Heart left ventricle (tissue), 16 donors: ENCODE measurements at regions not wholly inside any gene's neighbourhood (a gene's known extent, or its start where the extent isn't known, plus 50 kb on each side); places are given as distances from the start of the nearest gene placed in this dataset.

Experiments used
- ATAC-seq, 4 donors: fragments of 200-7000 bp; cut with Tn5 transposase; one replicate each; pipeline ENCODE4 v1.9.1; 2020 to 2022; ENCODE audit warnings: moderate library complexity in 4 of 4, mild to moderate bottlenecking in 3 of 4, moderate number of reproducible peaks in 1 of 4
- DNase-seq, 5 donors: peaks; one replicate each; pipeline ENCODE4 v3.0.0-alpha.2; 2020
- H3K27ac ChIP-seq, 12 donors: fragments of 200-600 bp; sonication (generic) in 4 of 12; one replicate each; pipeline versions ENCODE4 v1.5.0 to v1.8.0; 2016 to 2022; ENCODE audit warnings: mild to moderate bottlenecking in 2 of 12
- H3K27me3 ChIP-seq, 9 donors: fragments of 200-600 bp; sonication (generic) in 2 of 9; one replicate each; pipeline versions ENCODE4 v1.5.1 to v1.8.0; 2016 to 2022; ENCODE audit warnings: mild to moderate bottlenecking in 3 of 9
- H3K36me3 ChIP-seq, 9 donors: fragments of 200-600 bp; sonication (generic) in 2 of 9; one replicate each; pipeline versions ENCODE4 v1.5.0 to v1.8.0; 2018 to 2022; ENCODE audit warnings: mild to moderate bottlenecking in 2 of 9
- H3K4me1 ChIP-seq, 12 donors: fragments of 200-600 bp; sonication (generic) in 4 of 12; one replicate each; pipeline versions ENCODE4 v1.5.0 to v1.8.0; 2016 to 2022; ENCODE audit warnings: mild to moderate bottlenecking in 3 of 12
- H3K4me3 ChIP-seq, 12 donors: fragments of 200-600 bp; sonication (generic) in 4 of 12; one replicate each; pipeline versions ENCODE4 v1.5.0 to v1.8.0; 2017 to 2022; ENCODE audit warnings: mild to moderate bottlenecking in 9 of 12, moderate library complexity in 4 of 12
- H3K9me3 ChIP-seq, 12 donors: fragments of 200-600 bp; sonication (generic) in 4 of 12; one replicate each; pipeline versions ENCODE4 v1.5.0 to v1.8.0; 2016 to 2022; ENCODE audit warnings: mild to moderate bottlenecking in 1 of 12
- POLR2A ChIP-seq, 2 donors: fragments of 450-650 bp; IDR thresholded peaks; one replicate each; pipeline ENCODE4 v1.6.1; 2017; ENCODE audit warnings: antibody characterized with exemption in 2 of 2, mild to moderate bottlenecking in 2 of 2, moderate library complexity in 2 of 2
- WGBS, 4 donors: extraction: QIAGEN DNeasy Blood & Tissue Kit in 2 of 4; methylation state at CpG; one replicate each; pipeline versions ENCODE4 v1.1.5 to v1.1.7; 2013 to 2018; 5-methylcytosine and 5-hydroxymethylcytosine counted together
- intact Hi-C, 10 donors: fragments of 100-400 bp; cut with DNase I; formaldehyde crosslinking; loops; one replicate each; pipeline versions ENCODE4 v1.11.1 to v1.14.2; 2022
- TF ChIP-seq, protein P1 (sequence below), 12 donors: fragments of 200-600 bp; sonication (generic) in 4 of 12; IDR thresholded peaks; one replicate each; pipeline versions ENCODE4 v1.5.0 to v1.8.0; 2018 to 2022; ENCODE audit warnings: antibody characterized with exemption in 12 of 12, mild to moderate bottlenecking in 5 of 12
- donor health status: ischemic (EF 13 %, LVEDD 7.1; RV severe dilation, severe dysfunction).
- donor health status: healthy with polysubstance abuse.
- donor health status: DM: no; HTN: yes; CAD: no.
- donor health status: DM: no; HTN: no; CAD: no.
- donor health status: ischemic (EF 25% LVEDD 6.9; RV normal size, moderate dysfunction).
- donor health status: ischemic (EF 25% LVEDD 5.7; RV mildly dilated, moderate dysfunction).
- donor health status: healthy.
- donor health status: DM: yes; HTN: yes; CAD: no.
- donor health status: ischemic (EF 35%, LVEDD 5.7; RV mildly dilated, moderate dysfunction).
- donor health status: nonischemic (EF 11% LVEDD 7.7; RV severe dilation, severe dysfunction).
- donor health status: DM: yes; HTN: yes; CAD: no.
- donor health status: PGD.
- donor health status: ischemic (EF 29% LVEDD 5.4; RV normal size, mild dysfunction).
- donor health status: nonischemic (EF 23%, LVEDD 6.1; RV moderate dilation, normal function).

GRCh38 chr12:42905419-42905705, 315.8 kb upstream of the PRICKLE1 start:
- Histone ChIP-seq H3K27ac (peak overlapping the region in 1 of 12 donors; percentile 19), H3K4me3 (no peak overlapping the region), H3K9me3 (peaks cover 0 to 3% (median 0%) of the 10 kb centered on the region in 12 donors), H3K4me1 (peaks cover 0 to 5% (median 0%) of the 10 kb centered on the region in 12 donors), H3K36me3 (no peaks in the 10 kb centered on the region), H3K27me3 (no peaks in the 10 kb centered on the region)
- no peak for ATAC-seq
- no peak for DNase-seq
- 87 to 100% (median 92%) methylated on average over 2 of the region's 2 CpGs for WGBS, 4 donors
- TF ChIP-seq, protein P1, sequence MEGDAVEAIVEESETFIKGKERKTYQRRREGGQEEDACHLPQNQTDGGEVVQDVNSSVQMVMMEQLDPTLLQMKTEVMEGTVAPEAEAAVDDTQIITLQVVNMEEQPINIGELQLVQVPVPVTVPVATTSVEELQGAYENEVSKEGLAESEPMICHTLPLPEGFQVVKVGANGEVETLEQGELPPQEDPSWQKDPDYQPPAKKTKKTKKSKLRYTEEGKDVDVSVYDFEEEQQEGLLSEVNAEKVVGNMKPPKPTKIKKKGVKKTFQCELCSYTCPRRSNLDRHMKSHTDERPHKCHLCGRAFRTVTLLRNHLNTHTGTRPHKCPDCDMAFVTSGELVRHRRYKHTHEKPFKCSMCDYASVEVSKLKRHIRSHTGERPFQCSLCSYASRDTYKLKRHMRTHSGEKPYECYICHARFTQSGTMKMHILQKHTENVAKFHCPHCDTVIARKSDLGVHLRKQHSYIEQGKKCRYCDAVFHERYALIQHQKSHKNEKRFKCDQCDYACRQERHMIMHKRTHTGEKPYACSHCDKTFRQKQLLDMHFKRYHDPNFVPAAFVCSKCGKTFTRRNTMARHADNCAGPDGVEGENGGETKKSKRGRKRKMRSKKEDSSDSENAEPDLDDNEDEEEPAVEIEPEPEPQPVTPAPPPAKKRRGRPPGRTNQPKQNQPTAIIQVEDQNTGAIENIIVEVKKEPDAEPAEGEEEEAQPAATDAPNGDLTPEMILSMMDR (IDR thresholded peaks at IDR 0.05), result no peak
- TF ChIP-seq POLR2A (IDR thresholded peaks at IDR 0.05), result no peak
- intact Hi-C loops, result no loop called here

- ATAC-seq, result peak; percentile 30 to 69 (median 40)
- Histone ChIP-seq H3K36me3 (no peaks in the 10 kb centered on the region), H3K27ac (peak overlapping the region in 1 of 12 donors; percentile 19), H3K27me3 (no peaks in the 10 kb centered on the region), H3K4me3 (no peak overlapping the region), H3K9me3 (peaks cover 0 to 3% (median 0%) of the 10 kb centered on the region in 12 donors), H3K4me1 (peaks cover 0 to 5% (median 0%) of the 10 kb centered on the region in 12 donors)
- intact Hi-C loops, result no loop called here
- no peak for DNase-seq
- no peak for TF ChIP-seq POLR2A (IDR thresholded peaks at IDR 0.05)
- TF ChIP-seq, protein P1 (IDR thresholded peaks at IDR 0.05), result no peak
- 65 to 70% (median 66%) methylated on average over 12 of the region's 12 CpGs for WGBS, 4 donors
Observed at GRCh38 chr12:42904683-42905418, 315.3 kb upstream of the PRICKLE1 start.

DNA sequence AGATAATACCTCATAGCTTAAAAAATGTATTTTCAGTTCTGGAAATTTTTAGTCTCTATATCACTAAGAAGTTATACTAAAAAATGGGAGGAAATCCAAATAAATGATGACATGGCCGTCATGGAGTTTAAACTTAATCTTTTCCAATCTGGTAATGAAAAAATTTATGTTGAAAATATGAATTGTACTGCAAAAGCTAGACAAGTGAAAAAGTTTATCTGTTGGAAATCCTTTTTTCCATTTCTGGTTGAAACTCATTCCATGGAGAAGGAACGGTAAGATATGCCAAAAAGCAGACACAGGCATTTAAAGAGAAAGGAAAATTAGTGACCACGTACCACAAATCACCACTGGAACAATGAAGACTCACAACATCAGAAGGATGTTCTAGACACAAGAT, 314.2 kb upstream of the PRICKLE1 start:
- peaks cover 0 to 3% (median 0%) of the 10 kb centered on the region in 12 donors for H3K9me3 ChIP-seq
- no peaks in the 10 kb centered on the region for H3K36me3 ChIP-seq
- intact Hi-C loops, result no loop called here
- 52 to 69% (median 65%) methylated on average over 3 of the region's 3 CpGs for WGBS, 4 donors
- H3K4me3 ChIP-seq, result no peak overlapping the region
- peaks cover 0 to 5% (median 0%) of the 10 kb centered on the region in 12 donors for H3K4me1 ChIP-seq
- ATAC-seq (no peak), DNase-seq (no peak)
- H3K27me3 ChIP-seq, result no peaks in the 10 kb centered on the region
- TF ChIP-seq, protein P1 (IDR thresholded peaks at IDR 0.05), result no peak
- TF ChIP-seq POLR2A (IDR thresholded peaks at IDR 0.05), result no peak
- no peak overlapping the region for H3K27ac ChIP-seq

DNA sequence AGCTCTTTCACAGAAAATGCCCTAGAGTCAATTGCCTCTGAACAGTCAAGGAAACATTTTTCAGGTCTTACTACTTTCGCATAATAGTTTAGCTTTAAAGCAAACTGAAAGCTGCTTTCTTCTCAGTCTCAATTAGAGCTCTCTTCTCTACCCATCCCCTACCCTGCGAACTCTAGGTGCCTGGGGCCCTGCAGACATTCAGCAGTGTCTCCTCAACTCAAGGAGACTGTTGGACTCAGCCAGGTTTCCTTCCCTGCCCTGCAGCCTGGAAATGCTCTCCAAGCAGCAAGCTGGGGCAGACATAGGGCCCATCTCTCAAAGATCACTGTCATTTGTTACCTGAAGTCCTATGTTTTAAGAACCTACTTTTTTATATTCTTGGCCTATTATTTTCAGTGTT, 312.5 kb upstream of the PRICKLE1 start:
- no peak for ATAC-seq
- no peak overlapping the region for H3K27ac ChIP-seq
- H3K36me3 ChIP-seq, result no peaks in the 10 kb centered on the region
- TF ChIP-seq, protein P1 (IDR thresholded peaks at IDR 0.05), result no peak
- TF ChIP-seq POLR2A (IDR thresholded peaks at IDR 0.05), result no peak
- intact Hi-C loops, result no loop called here
- no peak for DNase-seq
- H3K4me1 ChIP-seq, result peaks cover 0 to 5% (median 0%) of the 10 kb centered on the region in 12 donors
- H3K27me3 ChIP-seq, result no peaks in the 10 kb centered on the region
- 96 to 100% (median 97%) methylated on average over 2 of the region's 2 CpGs for WGBS, 4 donors
- H3K4me3 ChIP-seq, result no peak overlapping the region
- peaks cover 0 to 6% (median 0%) of the 10 kb centered on the region in 12 donors for H3K9me3 ChIP-seq
